ENCODE measurements at regions not wholly inside any gene's neighbourhood (a gene's known extent, or its start where the extent isn't known, plus 50 kb on each side); places are given as distances from the start of the nearest gene placed in this dataset.
"Not testable (repeated sequence)": the region's sequence is repeated elsewhere in the genome, so short reads cannot be mapped to it uniquely, and the experiment has no call there.

GRCh38 chrX:7486505-7486904 lies 338.6 kb upstream of the PUDP start:
- Histone ChIP-seq H3K9ac (ENCODE audit: low read length) (no peak overlapping the region), H3K56ac (ENCODE audit: low read length) (no peak overlapping the region), H3K27me3 (ENCODE audit: insufficient read depth, low read length, poor library complexity) (no peaks in the 10 kb centered on the region), H4K8ac (ENCODE audit: low read depth, low read length) (no peak overlapping the region), H3K79me1 (ENCODE audit: low read length) (no peaks in the 10 kb centered on the region), H3K4ac (ENCODE audit: low read depth, low read length) (no peak overlapping the region), H3K23ac (ENCODE audit: low read length) (no peak overlapping the region), H3K79me2 (ENCODE audit: control insufficient read depth, insufficient read depth, low read length) (no peaks in the 10 kb centered on the region), H3K27ac (ENCODE audit: low read depth, low read length) (no peak overlapping the region), H3K36me3 (ENCODE audit: control insufficient read depth, insufficient read depth, low read length) (no peaks in the 10 kb centered on the region), H2BK120ac (ENCODE audit: low read depth, low read length) (no peak overlapping the region), H2BK15ac (replicated peaks; ENCODE audit: low read depth) (no peak overlapping the region), H2BK5ac (ENCODE audit: low read length) (no peak overlapping the region), H3K4me1 (ENCODE audit: control insufficient read depth, low read depth, low read length) (no peaks in the 10 kb centered on the region), H3K4me3 (ENCODE audit: low read length) (no peak overlapping the region), H3K18ac (ENCODE audit: low read length) (no peak overlapping the region), H2AK5ac (ENCODE audit: low read length) (no peak overlapping the region), H4K5ac (ENCODE audit: low read length) (no peak overlapping the region), H3K4me2 (ENCODE audit: low read length) (no peak overlapping the region)
- DNase-seq = no peak
- WGBS (ENCODE audit: extremely low coverage, insufficient coverage, low lambda C conversion rate) = no CpG with 5 or more reads among the region's 3 CpGs

- Histone ChIP-seq H3K27me3 (ENCODE audit: insufficient read depth, low read length, poor library complexity) (no peaks in the 10 kb centered on the region), H3K23ac (ENCODE audit: low read length) (no peak overlapping the region), H3K18ac (ENCODE audit: low read length) (no peak overlapping the region), H3K4ac (ENCODE audit: low read depth, low read length) (no peak overlapping the region), H4K8ac (ENCODE audit: low read depth, low read length) (no peak overlapping the region), H3K9ac (ENCODE audit: low read length) (no peak overlapping the region), H3K4me3 (ENCODE audit: low read length) (no peak overlapping the region), H3K4me2 (ENCODE audit: low read length) (no peak overlapping the region), H2BK120ac (ENCODE audit: low read depth, low read length) (no peak overlapping the region), H3K36me3 (ENCODE audit: control insufficient read depth, insufficient read depth, low read length) (no peaks in the 10 kb centered on the region), H3K4me1 (ENCODE audit: control insufficient read depth, low read depth, low read length) (no peaks in the 10 kb centered on the region), H2AK5ac (ENCODE audit: low read length) (no peak overlapping the region), H4K5ac (ENCODE audit: low read length) (no peak overlapping the region), H3K27ac (ENCODE audit: low read depth, low read length) (no peak overlapping the region), H3K79me1 (ENCODE audit: low read length) (no peaks in the 10 kb centered on the region), H2BK5ac (ENCODE audit: low read length) (no peak overlapping the region), H3K56ac (ENCODE audit: low read length) (no peak overlapping the region), H3K79me2 (ENCODE audit: control insufficient read depth, insufficient read depth, low read length) (no peaks in the 10 kb centered on the region), H2BK15ac (replicated peaks; ENCODE audit: low read depth) (no peak overlapping the region)
- no peak for DNase-seq
- WGBS (ENCODE audit: extremely low coverage, insufficient coverage, low lambda C conversion rate) = no CpG with 5 or more reads among the region's 1 CpG
Measured at GRCh38 chrX:7485061-7485460, 337.1 kb upstream of the PUDP start.

- no peak overlapping the region for H4K8ac ChIP-seq (ENCODE audit: low read depth, low read length)
- no peaks in the 10 kb centered on the region for H3K36me3 ChIP-seq (ENCODE audit: control insufficient read depth, insufficient read depth, low read length)
- H4K5ac ChIP-seq (ENCODE audit: low read length) = no peak overlapping the region
- H2BK120ac ChIP-seq (ENCODE audit: low read depth, low read length) = no peak overlapping the region
- H3K56ac ChIP-seq (ENCODE audit: low read length) = no peak overlapping the region
- no peak overlapping the region for H3K18ac ChIP-seq (ENCODE audit: low read length)
- H2BK5ac ChIP-seq (ENCODE audit: low read length) = no peak overlapping the region
- H3K79me1 ChIP-seq (ENCODE audit: low read length) = no peaks in the 10 kb centered on the region
- no peak overlapping the region for H3K9ac ChIP-seq (ENCODE audit: low read length)
- no peak overlapping the region for H3K4ac ChIP-seq (ENCODE audit: low read depth, low read length)
- H2AK5ac ChIP-seq (ENCODE audit: low read length) = no peak overlapping the region
- no peak overlapping the region for H3K27ac ChIP-seq (ENCODE audit: low read depth, low read length)
- no peaks in the 10 kb centered on the region for H3K4me1 ChIP-seq (ENCODE audit: control insufficient read depth, low read depth, low read length)
- peak; percentile 55 for DNase-seq
- H3K4me2 ChIP-seq (ENCODE audit: low read length) = no peak overlapping the region
- no peak overlapping the region for H3K4me3 ChIP-seq (ENCODE audit: low read length)
- no CpG with 5 or more reads among the region's 2 CpGs for WGBS (ENCODE audit: extremely low coverage, insufficient coverage, low lambda C conversion rate)
- no peaks in the 10 kb centered on the region for H3K27me3 ChIP-seq (ENCODE audit: insufficient read depth, low read length, poor library complexity)
- H3K79me2 ChIP-seq (ENCODE audit: control insufficient read depth, insufficient read depth, low read length) = no peaks in the 10 kb centered on the region
- no peak overlapping the region for H3K23ac ChIP-seq (ENCODE audit: low read length)
- no peak overlapping the region for H2BK15ac ChIP-seq (replicated peaks; ENCODE audit: low read depth)
Measured at GRCh38 chrX:7480721-7481120, 332.8 kb upstream of the PUDP start.

GRCh38 chrX:7462110-7462509 lies 314.2 kb upstream of the PUDP start:
- Histone ChIP-seq H3K18ac (ENCODE audit: low read length) (no peak overlapping the region), H3K27me3 (ENCODE audit: insufficient read depth, low read length, poor library complexity) (no peaks in the 10 kb centered on the region), H3K27ac (ENCODE audit: low read depth, low read length) (no peak overlapping the region), H3K4me2 (ENCODE audit: low read length) (no peak overlapping the region), H4K5ac (ENCODE audit: low read length) (no peak overlapping the region), H3K56ac (ENCODE audit: low read length) (no peak overlapping the region), H2AK5ac (ENCODE audit: low read length) (no peak overlapping the region), H3K4me3 (ENCODE audit: low read length) (no peak overlapping the region), H4K8ac (ENCODE audit: low read depth, low read length) (no peak overlapping the region), H3K4me1 (ENCODE audit: control insufficient read depth, low read depth, low read length) (no peaks in the 10 kb centered on the region), H2BK120ac (ENCODE audit: low read depth, low read length) (no peak overlapping the region), H3K79me2 (ENCODE audit: control insufficient read depth, insufficient read depth, low read length) (no peaks in the 10 kb centered on the region), H2BK5ac (ENCODE audit: low read length) (no peak overlapping the region), H2BK15ac (replicated peaks; ENCODE audit: low read depth) (no peak overlapping the region), H3K36me3 (ENCODE audit: control insufficient read depth, insufficient read depth, low read length) (no peaks in the 10 kb centered on the region), H3K4ac (ENCODE audit: low read depth, low read length) (no peak overlapping the region), H3K9ac (ENCODE audit: low read length) (no peak overlapping the region), H3K79me1 (ENCODE audit: low read length) (no peaks in the 10 kb centered on the region), H3K23ac (ENCODE audit: low read length) (no peak overlapping the region)
- DNase-seq = no peak
- no CpG with 5 or more reads among the region's 6 CpGs for WGBS (ENCODE audit: extremely low coverage, insufficient coverage, low lambda C conversion rate)

- H3K4me2 ChIP-seq (ENCODE audit: low read length); DNase-seq; H3K79me2 ChIP-seq (ENCODE audit: control insufficient read depth, insufficient read depth, low read length); H3K36me3 ChIP-seq (ENCODE audit: control insufficient read depth, insufficient read depth, low read length); H4K8ac ChIP-seq (ENCODE audit: low read depth, low read length); H3K4me1 ChIP-seq (ENCODE audit: control insufficient read depth, low read depth, low read length); H2BK15ac ChIP-seq (replicated peaks; ENCODE audit: low read depth); H3K9ac ChIP-seq (ENCODE audit: low read length); H2BK120ac ChIP-seq (ENCODE audit: low read depth, low read length); H2AK5ac ChIP-seq (ENCODE audit: low read length); H4K5ac ChIP-seq (ENCODE audit: low read length); H3K27me3 ChIP-seq (ENCODE audit: insufficient read depth, low read length, poor library complexity); H3K4ac ChIP-seq (ENCODE audit: low read depth, low read length); H3K4me3 ChIP-seq (ENCODE audit: low read length); H3K27ac ChIP-seq (ENCODE audit: low read depth, low read length); H3K56ac ChIP-seq (ENCODE audit: low read length); H3K23ac ChIP-seq (ENCODE audit: low read length); H3K18ac ChIP-seq (ENCODE audit: low read length); H2BK5ac ChIP-seq (ENCODE audit: low read length); H3K79me1 ChIP-seq (ENCODE audit: low read length): not testable (repeated sequence)
- no CpG with 5 or more reads among the region's 2 CpGs for WGBS (ENCODE audit: extremely low coverage, insufficient coverage, low lambda C conversion rate)
Measured at GRCh38 chrX:7461051-7461450, 313.1 kb upstream of the PUDP start.

- Histone ChIP-seq H3K4me2 (ENCODE audit: low read length) (no peak overlapping the region), H3K4ac (ENCODE audit: low read depth, low read length) (no peak overlapping the region), H3K18ac (ENCODE audit: low read length) (no peak overlapping the region), H2BK5ac (ENCODE audit: low read length) (no peak overlapping the region), H3K36me3 (ENCODE audit: control insufficient read depth, insufficient read depth, low read length) (no peaks in the 10 kb centered on the region), H3K56ac (ENCODE audit: low read length) (no peak overlapping the region), H4K5ac (ENCODE audit: low read length) (no peak overlapping the region), H3K9ac (ENCODE audit: low read length) (no peak overlapping the region), H3K23ac (ENCODE audit: low read length) (no peak overlapping the region), H3K4me1 (ENCODE audit: control insufficient read depth, low read depth, low read length) (no peaks in the 10 kb centered on the region), H2BK120ac (ENCODE audit: low read depth, low read length) (no peak overlapping the region), H3K79me1 (ENCODE audit: low read length) (no peaks in the 10 kb centered on the region), H3K27me3 (ENCODE audit: insufficient read depth, low read length, poor library complexity) (no peaks in the 10 kb centered on the region), H3K79me2 (ENCODE audit: control insufficient read depth, insufficient read depth, low read length) (no peaks in the 10 kb centered on the region), H2BK15ac (replicated peaks; ENCODE audit: low read depth) (no peak overlapping the region), H3K4me3 (ENCODE audit: low read length) (no peak overlapping the region), H2AK5ac (ENCODE audit: low read length) (no peak overlapping the region), H4K8ac (ENCODE audit: low read depth, low read length) (no peak overlapping the region), H3K27ac (ENCODE audit: low read depth, low read length) (no peak overlapping the region)
- WGBS (ENCODE audit: extremely low coverage, insufficient coverage, low lambda C conversion rate) = no CpG with 5 or more reads among the region's 8 CpGs
- DNase-seq = no peak
Measured at GRCh38 chrX:7447801-7448499, 300.0 kb upstream of the PUDP start.

Data from mesendoderm (in vitro differentiated cells).